HepG2 (cell line): ENCODE measurements at regions not wholly inside any gene's neighbourhood (a gene's known extent, or its start where the extent isn't known, plus 50 kb on each side); places are given as distances from the start of the nearest gene placed in this dataset.

Experiments
- BRCA1 ChIP-seq: sonication (generic); formaldehyde crosslinking; IDR thresholded peaks from 2 replicates; pipeline ENCODE4 v1.4.0; 2020; ENCODE audit warnings: missing genetic modification reagents
- FOXA3 ChIP-seq: IDR thresholded peaks from 2 replicates; pipeline ENCODE4 v1.6.1; 2016; ENCODE audit warnings: missing genetic modification reagents, missing compliant biosample characterization
- HCFC1 ChIP-seq: fragments of 150-350 bp; IDR thresholded peaks from 2 replicates; pipeline ENCODE4 v1.6.1; 2014; ENCODE audit warnings: low read depth, low read length
- IRF2 ChIP-seq: IDR thresholded peaks from 2 replicates; pipeline ENCODE4 v1.6.1; 2018; ENCODE audit warnings: missing genetic modification reagents, missing compliant biosample characterization
- KLF9 ChIP-seq: IDR thresholded peaks from 2 replicates; pipeline ENCODE4 v1.6.1; 2016; ENCODE audit warnings: low read depth
- NFYC ChIP-seq: IDR thresholded peaks from 2 replicates; pipeline ENCODE4 v1.6.1; 2016; ENCODE audit warnings: missing genetic modification reagents, missing compliant biosample characterization
- NONO ChIP-seq, 2 experiments: fragments of 450-650 bp in 1 of 2; sonication (generic) in 1 of 2; formaldehyde crosslinking in 1 of 2; IDR thresholded peaks in 1 of 2; conservative IDR thresholded peaks in 1 of 2; 2 replicates each; pipeline versions ENCODE4 v1.6.1 to v1.8.0; 2017 to 2022; ENCODE audit warnings: mild to moderate bottlenecking in 1 of 2, missing genetic modification reagents in 1 of 2, moderate library complexity in 1 of 2
- RARA ChIP-seq: IDR thresholded peaks from 2 replicates; pipeline ENCODE4 v1.6.1; 2016; ENCODE audit warnings: missing genetic modification reagents, missing compliant biosample characterization
- SNAI1 ChIP-seq: sonication (generic); formaldehyde crosslinking; IDR thresholded peaks from 2 replicates; pipeline ENCODE4 v1.5.0; 2020; ENCODE audit warnings: mild to moderate bottlenecking, missing genetic modification reagents, borderline replicate concordance
- SNAPC2 ChIP-seq: sonication (generic); formaldehyde crosslinking; IDR thresholded peaks from 2 replicates; pipeline ENCODE4 v1.8.1; 2022; ENCODE audit warnings: mild to moderate bottlenecking, missing genetic modification reagents
- SP1 ChIP-seq, 2 experiments: fragments of 450-650 bp in 1 of 2; sonication (generic) in 1 of 2; formaldehyde crosslinking in 1 of 2; IDR thresholded peaks; 2 replicates each; pipeline versions ENCODE4 v1.4.0 to v1.6.1; 2016 to 2020; ENCODE audit warnings: missing genetic modification reagents in 1 of 2
- SSRP1 ChIP-seq: IDR thresholded peaks from 2 replicates; pipeline ENCODE4 v1.6.1; 2016; ENCODE audit warnings: control low read depth
- TBP ChIP-seq: sonication (generic); formaldehyde crosslinking; IDR thresholded peaks from 2 replicates; pipeline ENCODE4 v1.5.0; 2020; ENCODE audit warnings: missing genetic modification reagents
- TEAD3 ChIP-seq: optimal IDR thresholded peaks from 2 replicates; pipeline ENCODE3; 2016; ENCODE audit warnings: borderline replicate concordance
- TFDP2 ChIP-seq: sonication (generic); formaldehyde crosslinking; IDR thresholded peaks from 2 replicates; pipeline ENCODE4 v1.4.0; 2020; ENCODE audit warnings: missing genetic modification reagents
- THAP8 ChIP-seq: sonication (generic); formaldehyde crosslinking; IDR thresholded peaks from 2 replicates; pipeline ENCODE4 v1.5.1; 2020; ENCODE audit warnings: missing genetic modification reagents, mild to moderate bottlenecking, borderline replicate concordance
- THRA ChIP-seq: sonication (generic); formaldehyde crosslinking; IDR thresholded peaks from 2 replicates; pipeline ENCODE4 v1.4.0; 2020; ENCODE audit warnings: missing genetic modification reagents, borderline replicate concordance
- TMF1 ChIP-seq: sonication (generic); formaldehyde crosslinking; IDR thresholded peaks from 2 replicates; pipeline ENCODE4 v1.8.1; 2022; ENCODE audit warnings: low read depth, missing genetic modification reagents
- TSC22D2 ChIP-seq: sonication (generic); formaldehyde crosslinking; IDR thresholded peaks from 2 replicates; pipeline ENCODE4 v1.5.1; 2020; ENCODE audit warnings: missing genetic modification reagents, mild to moderate bottlenecking, borderline replicate concordance
- WIZ ChIP-seq: sonication (generic); formaldehyde crosslinking; IDR thresholded peaks from 2 replicates; pipeline ENCODE4 v1.5.1; 2020; ENCODE audit warnings: mild to moderate bottlenecking, missing genetic modification reagents
- ZFAT ChIP-seq: sonication (generic); formaldehyde crosslinking; conservative IDR thresholded peaks from 2 replicates; pipeline ENCODE4 v1.8.1; 2023; ENCODE audit warnings: missing genetic modification reagents, inconsistent platforms
- ZNF20 ChIP-seq: sonication (generic); formaldehyde crosslinking; IDR thresholded peaks from 2 replicates; pipeline ENCODE4 v1.4.0; 2020; ENCODE audit warnings: mild to moderate bottlenecking, moderate library complexity, missing genetic modification reagents
- ZNF33A ChIP-seq: sonication (generic); formaldehyde crosslinking; IDR thresholded peaks from 2 replicates; pipeline ENCODE4 v1.5.1; 2020; ENCODE audit warnings: missing genetic modification reagents, mild to moderate bottlenecking, moderate library complexity, borderline replicate concordance
- ZNF546 ChIP-seq: sonication (generic); formaldehyde crosslinking; conservative IDR thresholded peaks from 2 replicates; pipeline ENCODE4 v1.8.1; 2023; ENCODE audit warnings: mild to moderate bottlenecking, missing genetic modification reagents
- ZNF691 ChIP-seq: sonication (generic); formaldehyde crosslinking; IDR thresholded peaks from 2 replicates; pipeline ENCODE4 v1.4.0; 2020; ENCODE audit warnings: missing genetic modification reagents, low read depth, mild to moderate bottlenecking, borderline replicate concordance
- ZSCAN21 ChIP-seq: sonication (generic); formaldehyde crosslinking; IDR thresholded peaks from 2 replicates; pipeline ENCODE4 v1.8.0; 2022; ENCODE audit warnings: mild to moderate bottlenecking, missing genetic modification reagents, moderate library complexity, borderline replicate concordance

GRCh38 chr5:109945097-109945678 is 255.5 kb downstream of the MAN2A1 start (continued):
- TF ChIP-seq TFDP2 (CRISPR knock-in tag), result no peak
- TF ChIP-seq ZSCAN21 (CRISPR knock-in tag), result no peak
- no peak for TF ChIP-seq TSC22D2 (CRISPR knock-in tag)
- TF ChIP-seq RARA (CRISPR knock-in tag), result no peak
- TF ChIP-seq SNAI1 (CRISPR knock-in tag), result no peak
- TF ChIP-seq SSRP1 (CRISPR knock-in tag), result no peak
- TF ChIP-seq TMF1 (CRISPR knock-in tag), result no peak
- no peak for TF ChIP-seq ZFAT (CRISPR knock-in tag)
- no peak for TF ChIP-seq IRF2 (CRISPR knock-in tag)
- TF ChIP-seq TEAD3 (CRISPR knock-in tag), result peak; percentile 16
- TF ChIP-seq SP1 (IDR thresholded peaks at IDR 0.05), result no peak
- TF ChIP-seq SP1 (CRISPR knock-in tag; IDR thresholded peaks at IDR 0.05), result no peak
- TF ChIP-seq SNAPC2, result no peak
- TF ChIP-seq NFYC (CRISPR knock-in tag), result 0 out of 2 replicates have a peak, but pooled peaks have one; percentile 14
- TF ChIP-seq KLF9 (CRISPR knock-in tag), result no peak
- TF ChIP-seq ZNF546 (CRISPR knock-in tag), result no peak
- TF ChIP-seq FOXA3 (CRISPR knock-in tag), result no peak
- TF ChIP-seq WIZ (CRISPR knock-in tag), result 0 out of 2 replicates have a peak, but pooled peaks have one; percentile 40
- no peak for TF ChIP-seq NONO (IDR thresholded peaks at IDR 0.05)
- no peak for TF ChIP-seq NONO (CRISPR knock-in tag; conservative IDR thresholded peaks at IDR 0.05)
- TF ChIP-seq ZNF691 (CRISPR knock-in tag), result 0 out of 2 replicates have a peak, but pooled peaks have one; percentile 49
- TF ChIP-seq THAP8, result no peak
- no peak for TF ChIP-seq ZNF33A (CRISPR knock-in tag)
- no peak for TF ChIP-seq TBP (CRISPR knock-in tag)
- TF ChIP-seq HCFC1, result no peak
- no peak for TF ChIP-seq BRCA1 (CRISPR knock-in tag)
- TF ChIP-seq THRA (CRISPR knock-in tag), result 0 out of 2 replicates have a peak, but pooled peaks have one; percentile 28
- TF ChIP-seq ZNF20 (CRISPR knock-in tag), result no peak
